H1 (cell line): ENCODE measurements at regions not wholly inside any gene's neighbourhood (a gene's known extent, or its start where the extent isn't known, plus 50 kb on each side); places are given as distances from the start of the nearest gene placed in this dataset.

Experiments
- CTCF ChIA-PET: fragments of 300-600 bp; sonication (Branson Sonifier 250); formaldehyde crosslinking; loops from one replicate; lab custom pipeline; 2021; ENCODE audit not compliant: partially characterized antibody; lab: Charles Lee
- POLR2A ChIA-PET: fragments of 300-600 bp; sonication (Branson Sonifier 250); formaldehyde crosslinking; loops from one replicate; lab custom pipeline; 2021; ENCODE audit warnings: inconsistent platforms; ENCODE audit not compliant: partially characterized antibody; lab: Charles Lee
- DNase-seq, 2 experiments: peaks; one replicate each; pipeline versions ENCODE4 v3.0.0 to v3.0.0-alpha.2; 2010 to 2022; ENCODE audit warnings: low spot score in 2 of 2, low read depth in 1 of 2, mixed read lengths in 1 of 2
- FAIRE-seq: peaks from 2 replicates; lab custom pipeline; 2011; peaks lifted over from hg19 to GRCh38; lab: Jason Lieb, UNC
- H2AFZ ChIP-seq: 2 replicates; pipeline ENCODE4 v1.8.1; 2012; ENCODE audit warnings: low read length, inconsistent platforms
- H2AK5ac ChIP-seq: 2 replicates; pipeline ENCODE4 v1.6.1; 2013; ENCODE audit warnings: low read depth, low read length
- H2BK120ac ChIP-seq: replicated peaks from 2 replicates; pipeline ENCODE3; 2013; ENCODE audit warnings: low read depth, low read length, inconsistent platforms
- H2BK12ac ChIP-seq: 2 replicates; pipeline ENCODE4 v1.6.1; 2013; ENCODE audit warnings: low read depth, low read length
- H2BK15ac ChIP-seq: 2 replicates; pipeline ENCODE4 v1.6.1; 2013; ENCODE audit warnings: low read length
- H2BK20ac ChIP-seq: 2 replicates; pipeline ENCODE4 v1.6.1; 2013; ENCODE audit warnings: low read length
- H2BK5ac ChIP-seq: 2 replicates; pipeline ENCODE4 v1.6.1; 2013; ENCODE audit warnings: low read depth, low read length
- H3K14ac ChIP-seq: 2 replicates; pipeline ENCODE4 v1.6.1; 2013; ENCODE audit warnings: inconsistent platforms; ENCODE audit not compliant: insufficient read length
- H3K18ac ChIP-seq: 2 replicates; pipeline ENCODE4 v1.6.1; 2013; ENCODE audit warnings: low read length; ENCODE audit errors: extremely low read depth
- H3K23ac ChIP-seq: 2 replicates; pipeline ENCODE4 v1.6.1; 2013; ENCODE audit warnings: inconsistent platforms; ENCODE audit not compliant: insufficient read length
- H3K23me2 ChIP-seq: 2 replicates; pipeline ENCODE4 v1.6.1; 2013; ENCODE audit warnings: low read depth, low read length
- H3K27ac ChIP-seq: 2 replicates; pipeline ENCODE4 v1.6.1; 2011; ENCODE audit warnings: low read depth, low read length, inconsistent platforms
- H3K27me3 ChIP-seq, 4 experiments: replicated peaks in 1 of 4; 1 replicate in 1 of 4; 2 replicates in 3 of 4; pipeline versions ENCODE4 v1.6.1 to v1.8.1; 2011 to 2013; ENCODE audit warnings: low read length in 3 of 4, mild to moderate bottlenecking in 3 of 4, inconsistent platforms in 2 of 4, mixed read lengths in 2 of 4, moderate library complexity in 1 of 4; ENCODE audit not compliant: control insufficient read depth in 3 of 4, insufficient read depth in 3 of 4; ENCODE audit errors: extremely low read depth in 1 of 4
- H3K36me3 ChIP-seq, 4 experiments: 2 replicates each; pipeline versions ENCODE4 v1.6.1 to v1.8.1; 2011 to 2013; ENCODE audit warnings: mild to moderate bottlenecking in 4 of 4, low read length in 3 of 4, moderate library complexity in 2 of 4, control low read depth in 1 of 4, inconsistent platforms in 1 of 4; ENCODE audit not compliant: insufficient read depth in 4 of 4, control insufficient read depth in 2 of 4
- H3K4ac ChIP-seq: replicated peaks from 2 replicates; pipeline ENCODE3; 2013; ENCODE audit warnings: low read length, low read depth, mixed read lengths, inconsistent platforms; ENCODE audit not compliant: insufficient read length
- H3K4me1 ChIP-seq, 4 experiments: replicated peaks in 1 of 4; 1 replicate in 1 of 4; 2 replicates in 3 of 4; pipeline versions ENCODE4 v1.6.1 to v1.8.1; 2011 to 2013; ENCODE audit warnings: low read length in 3 of 4, inconsistent platforms in 2 of 4, mixed read lengths in 1 of 4; ENCODE audit not compliant: insufficient read depth in 4 of 4, control insufficient read depth in 3 of 4
- H3K4me2 ChIP-seq, 2 experiments: 2 replicates each; pipeline versions ENCODE4 v1.6.1 to v1.8.1; 2011 to 2013; ENCODE audit warnings: low read depth in 2 of 2, low read length in 2 of 2, control low read depth in 1 of 2, inconsistent platforms in 1 of 2, mild to moderate bottlenecking in 1 of 2; ENCODE audit not compliant: insufficient read depth in 1 of 2
- H3K4me3 ChIP-seq, 4 experiments: fragments of 200-600, 300-600 bp in 1 of 4; sonication (generic), shearing (Covaris generic), sonication (Bioruptor Twin) in 1 of 4; 2 replicates each; pipeline versions ENCODE4 v1.5.1 to v1.8.1; 2011 to 2016; ENCODE audit warnings: low read length in 4 of 4, low read depth in 3 of 4, control low read depth in 2 of 4, inconsistent platforms in 2 of 4, mild to moderate bottlenecking in 2 of 4, mixed read lengths in 1 of 4, moderate library complexity in 1 of 4; ENCODE audit not compliant: insufficient read depth in 2 of 4; ENCODE audit errors: extremely low read depth in 1 of 4
- H3K56ac ChIP-seq: replicated peaks from 2 replicates; pipeline ENCODE3; 2013; ENCODE audit warnings: low read depth, mild to moderate bottlenecking, mixed read lengths, low read length, inconsistent platforms; ENCODE audit not compliant: insufficient read length
- H3K79me1 ChIP-seq: 2 replicates; pipeline ENCODE4 v1.6.1; 2013; ENCODE audit warnings: low read depth, low read length, control low read depth
- H3K79me2 ChIP-seq, 2 experiments: 2 replicates each; pipeline versions ENCODE4 v1.6.1 to v1.8.1; 2012 to 2013; ENCODE audit warnings: low read length in 2 of 2, mild to moderate bottlenecking in 2 of 2, inconsistent platforms in 1 of 2; ENCODE audit not compliant: insufficient read depth in 2 of 2, control insufficient read depth in 1 of 2
- H3K9ac ChIP-seq, 4 experiments: replicated peaks in 1 of 4; 1 replicate in 1 of 4; 2 replicates in 3 of 4; pipeline versions ENCODE4 v1.6.1 to v1.8.1; 2011 to 2013; ENCODE audit warnings: low read depth in 3 of 4, low read length in 3 of 4, control low read depth in 2 of 4, mild to moderate bottlenecking in 2 of 4, moderate library complexity in 2 of 4, inconsistent platforms in 1 of 4; ENCODE audit errors: extremely low read depth in 1 of 4
- H3K9me3 ChIP-seq, 2 experiments: 2 replicates each; pipeline versions ENCODE4 v1.6.1 to v1.8.1; 2012 to 2013; ENCODE audit warnings: mild to moderate bottlenecking in 2 of 2, moderate library complexity in 2 of 2, control low read depth in 1 of 2, inconsistent platforms in 1 of 2, low read depth in 1 of 2, low read length in 1 of 2, mixed read lengths in 1 of 2; ENCODE audit not compliant: insufficient read depth in 2 of 2
- H4K20me1 ChIP-seq, 2 experiments: replicated peaks in 1 of 2; 2 replicates each; pipeline versions ENCODE3 to v1.8.1; 2011 to 2013; ENCODE audit warnings: inconsistent platforms in 2 of 2, low read length in 2 of 2, mild to moderate bottlenecking in 1 of 2; ENCODE audit not compliant: insufficient read depth in 2 of 2, control insufficient read depth in 1 of 2
- H4K5ac ChIP-seq: 2 replicates; pipeline ENCODE4 v1.6.1; 2013; ENCODE audit warnings: low read length, low read depth, mixed read lengths, inconsistent platforms; ENCODE audit not compliant: insufficient read length
- H4K8ac ChIP-seq: 2 replicates; pipeline ENCODE4 v1.8.0; 2013; ENCODE audit warnings: mild to moderate bottlenecking, moderate library complexity, low read length, inconsistent platforms; ENCODE audit not compliant: insufficient read depth; ENCODE audit errors: extremely low read depth
- H4K91ac ChIP-seq: replicated peaks from 2 replicates; pipeline ENCODE3; 2013; ENCODE audit warnings: low read length, mixed read lengths, inconsistent platforms; ENCODE audit not compliant: insufficient read length
- BCL11A ChIP-seq, 2 experiments: IDR thresholded peaks; one replicate each; pipeline ENCODE4 v1.6.1; 2011; ENCODE audit warnings: low read depth in 2 of 2, low read length in 2 of 2, mild to moderate bottlenecking in 2 of 2
- CEBPB ChIP-seq: IDR thresholded peaks from 2 replicates; pipeline ENCODE4 v1.6.1; 2012; ENCODE audit warnings: low read depth, low read length
- CREB1 ChIP-seq: IDR thresholded peaks from 2 replicates; pipeline ENCODE4 v1.6.1; 2012; ENCODE audit warnings: inconsistent platforms
- FOSL1 ChIP-seq: IDR thresholded peaks from 2 replicates; pipeline ENCODE4 v1.6.1; 2011; ENCODE audit warnings: mild to moderate bottlenecking, low read depth, low read length, moderate library complexity; ENCODE audit not compliant: insufficient read depth
- JUN ChIP-seq: IDR thresholded peaks from 2 replicates; pipeline ENCODE4 v1.6.1; 2011; ENCODE audit warnings: low read depth, mild to moderate bottlenecking, improper control_type of control experiment, low read length
- JUND ChIP-seq: IDR thresholded peaks from 2 replicates; pipeline ENCODE4 v1.6.1; 2011; ENCODE audit warnings: mild to moderate bottlenecking, improper control_type of control experiment, low read length
- KDM1A ChIP-seq: fragments of 200-600, 300-600 bp; sonication (generic); IDR thresholded peaks from 2 replicates; pipeline ENCODE4 v1.7.1; 2016; ENCODE audit warnings: mild to moderate bottlenecking, low read length, borderline replicate concordance
- SAP30 ChIP-seq: fragments of 300-600 bp; sonication (generic); IDR thresholded peaks from 2 replicates; pipeline ENCODE4 v1.7.1; 2012; ENCODE audit warnings: low read length, moderate library complexity, mild to moderate bottlenecking, inconsistent platforms; ENCODE audit not compliant: insufficient read depth, insufficient replicate concordance
- SP1 ChIP-seq: IDR thresholded peaks from 2 replicates; pipeline ENCODE4 v1.6.1; 2011; ENCODE audit warnings: low read depth, low read length
- WGBS, 2 experiments: shearing (Covaris generic) in 1 of 2; methylation state at CpG; one replicate each; pipeline versions ENCODE4 v1.1.6 to v1.1.7; 2013 to 2015; ENCODE audit warnings: low lambda C conversion rate in 2 of 2, mixed read lengths in 2 of 2, inconsistent platforms in 1 of 2, low coverage in 1 of 2, missing lambda C conversion rate in 1 of 2; ENCODE audit not compliant: insufficient replicate concordance in 2 of 2, insufficient coverage in 1 of 2, insufficient read length in 1 of 2; ENCODE audit errors: extremely low coverage in 1 of 2, missing lambda C conversion rate in 1 of 2; 5-methylcytosine and 5-hydroxymethylcytosine counted together

- Histone ChIP-seq H4K5ac (no peak overlapping the region), H3K27me3 (peaks cover 0 to 11% (median 3%) of the 10 kb centered on the region in 4 experiments; a peak in 4 of 7 replicates), H2AK5ac (0 out of 2 replicates have a peak overlapping the region, but pooled peaks have one; percentile 6), H3K4me2 (no peak overlapping the region), H3K9ac (no peak overlapping the region), H3K14ac (no peak overlapping the region), H4K20me1 (peaks cover 0 to 3% of the 10 kb centered on the region in 2 experiments), H3K4me3 (no peak overlapping the region), H2BK15ac (no peak overlapping the region), H2BK5ac (no peak overlapping the region), H2AFZ (no peak overlapping the region), H4K91ac (no peak overlapping the region), H3K79me1 (no peaks in the 10 kb centered on the region), H4K8ac (no peak overlapping the region), H3K56ac (no peak overlapping the region), H3K36me3 (no peaks in the 10 kb centered on the region), H3K27ac (no peak overlapping the region), H3K4me1 (no peaks in the 10 kb centered on the region; a peak in 1 of 7 replicates), H3K23me2 (no peaks in the 10 kb centered on the region), H3K9me3 (no peaks in the 10 kb centered on the region), H3K4ac (no peak overlapping the region), H3K18ac (no peak overlapping the region), H2BK12ac (no peak overlapping the region), H3K79me2 (no peaks in the 10 kb centered on the region), H3K23ac (no peak overlapping the region), H2BK120ac (no peak overlapping the region), H2BK20ac (no peak overlapping the region)
- POLR2A ChIA-PET = no interaction called here
- CTCF ChIA-PET = interaction anchor here (0.7 to 1.7 kb wide), 6 partner anchors 8 to 258 kb away, joined by 3 to 5 read pairs (median 3); no protein-coding TSS in a partner anchor
- FAIRE-seq (no peak), DNase-seq (no peak)
- 88% methylated on average over 6 of the region's 6 CpGs; no CpG with 5 or more reads in 1 of the 2 experiments for WGBS, 2 experiments
- TF ChIP-seq JUND (no peak), FOSL1 (no peak), CEBPB (no peak), BCL11A (IDR thresholded peaks at IDR 0.05; ENCODE audit: low read depth in 2 of 2, low read length in 2 of 2) (no peak), KDM1A (no peak), JUN (no peak), CREB1 (no peak), SAP30 (no peak), SP1 (no peak)
Observed at GRCh38 chr11:119803726-119804294, 74.8 kb upstream of the NECTIN1 start.
